Breast epithelium (tissue), 3 donors: ENCODE measurements at regions not wholly inside any gene's neighbourhood (a gene's known extent, or its start where the extent isn't known, plus 50 kb on each side); places are given as distances from the start of the nearest gene placed in this dataset.

ENCODE experiments used
- CTCF ChIP-seq, 3 donors: fragments of 450-650 bp; IDR thresholded peaks; one replicate each; pipeline ENCODE4 v1.5.1; 2016 to 2017; ENCODE audit warnings: antibody characterized with exemption in 3 of 3, mild to moderate bottlenecking in 3 of 3, moderate library complexity in 3 of 3
- POLR2A ChIP-seq: fragments of 450-650 bp; IDR thresholded peaks from one replicate; pipeline ENCODE4 v1.6.1; 2016; ENCODE audit warnings: antibody characterized with exemption, mild to moderate bottlenecking, moderate library complexity
- POLR2AphosphoS5 ChIP-seq, 3 donors: sonication (generic); formaldehyde crosslinking; IDR thresholded peaks; one replicate each; pipeline ENCODE4 v1.6.1; 2017; ENCODE audit warnings: antibody characterized with exemption in 3 of 3

GRCh38 chr1:8161546-8162105, 135.5 kb upstream of the ERRFI1 start:
- TF ChIP-seq CTCF (IDR thresholded peaks at IDR 0.05) (no peak), POLR2AphosphoS5 (IDR thresholded peaks at IDR 0.05) (no peak), POLR2A (no peak)
